HCT116 (cell line): ENCODE measurements at regions not wholly inside any gene's neighbourhood (a gene's known extent, or its start where the extent isn't known, plus 50 kb on each side); places are given as distances from the start of the nearest gene placed in this dataset.

Experiments used
- ATAC-seq: fragments of 200-7000 bp; cut with Tn5 transposase; 2 replicates; pipeline ENCODE4 v1.9.1; 2020; ENCODE audit warnings: mild to moderate bottlenecking, moderate library complexity
- BruUV-seq: library from RNA; stranded (reverse); fragments of 400-500 nt; replicated peaks from 2 replicates; lab custom pipeline; 2021; lab: Mats Ljungman, UMichigan
- CTCF ChIA-PET: fragments of 300-600 bp; sonication (Branson Sonifier 250); formaldehyde crosslinking; loops from one replicate; lab custom pipeline; 2021; ENCODE audit warnings: antibody characterized with exemption; lab: Charles Lee
- POLR2A ChIA-PET: fragments of 300-600, 350-600 bp; sonication (Branson Sonifier 250); formaldehyde crosslinking; loops from one replicate; lab custom pipeline; 2021; ENCODE audit warnings: antibody characterized with exemption; lab: Charles Lee
- RAD21 ChIA-PET, 2 experiments: fragments of 300-600 bp; sonication (Branson Sonifier 250); formaldehyde crosslinking; loops; one replicate each; lab custom pipeline; 2023; ENCODE audit warnings: low total read pairs in 2 of 2; ENCODE audit not compliant: uncharacterized antibody in 2 of 2, unreplicated experiment in 2 of 2, low non-redundant PET in 1 of 2; lab: Charles Lee
- DNase-seq: peaks from one replicate; pipeline ENCODE4 v3.0.0-alpha.2; 2010; ENCODE audit warnings: low read depth, low spot score
- H2AFZ ChIP-seq: fragments of 200-600 bp; shearing (Covaris generic), sonication (generic); 2 replicates; pipeline ENCODE4 v1.6.1; 2017; ENCODE audit warnings: low read depth, mixed run types, mixed read lengths, antibody characterized with exemption, low read length; ENCODE audit not compliant: poor library complexity, severe bottlenecking
- H3K27ac ChIP-seq: 2 replicates; pipeline ENCODE4 v1.5.1; 2012; ENCODE audit warnings: low read depth, low read length
- H3K27me3 ChIP-seq: fragments of 200-600 bp; sonication (generic); 2 replicates; pipeline ENCODE4 v1.6.1; 2016; ENCODE audit warnings: mixed run types, low read length, mixed read lengths; ENCODE audit not compliant: insufficient read depth
- H3K36me3 ChIP-seq, 2 experiments: fragments of 200-500 bp in 1 of 2; fragments of 200-600 bp in 1 of 2; sonication (Bioruptor generic) in 1 of 2; sonication (generic) in 1 of 2; 2 replicates each; pipeline versions ENCODE4 v1.5.1 to v1.6.1; 2014 to 2016; ENCODE audit warnings: low read length in 2 of 2, inconsistent platforms in 1 of 2, mixed read lengths in 1 of 2, mixed run types in 1 of 2; ENCODE audit not compliant: insufficient read depth in 2 of 2, control insufficient read depth in 1 of 2
- H3K4me1 ChIP-seq, 2 experiments: fragments of 200-600 bp in 1 of 2; sonication (generic) in 1 of 2; 2 replicates each; pipeline versions ENCODE4 v1.5.1 to v1.6.1; 2012 to 2017; ENCODE audit warnings: low read length in 2 of 2, inconsistent platforms in 1 of 2, mild to moderate bottlenecking in 1 of 2, mixed read lengths in 1 of 2, mixed run types in 1 of 2, moderate library complexity in 1 of 2; ENCODE audit not compliant: insufficient read depth in 2 of 2, control insufficient read depth in 1 of 2
- H3K4me2 ChIP-seq: fragments of 200-600 bp; sonication (generic); 2 replicates; pipeline ENCODE4 v1.6.1; 2017; ENCODE audit warnings: mixed run types, low read length, mixed read lengths
- H3K4me3 ChIP-seq, 2 experiments: fragments of 200-600 bp in 1 of 2; sonication (generic) in 1 of 2; replicated peaks in 1 of 2; 2 replicates each; pipeline ENCODE4 v1.5.1; 2011 to 2016; ENCODE audit warnings: low read length in 2 of 2, control low read depth in 1 of 2, low read depth in 1 of 2, mild to moderate bottlenecking in 1 of 2, mixed read lengths in 1 of 2, mixed run types in 1 of 2
- H3K79me2 ChIP-seq: fragments of 200-600 bp; sonication (generic); 2 replicates; pipeline ENCODE4 v1.6.1; 2017; ENCODE audit warnings: mild to moderate bottlenecking, mixed run types, low read length, moderate library complexity, mixed read lengths; ENCODE audit not compliant: insufficient read depth
- H3K9ac ChIP-seq: fragments of 200-600 bp; sonication (generic); 2 replicates; pipeline ENCODE4 v1.6.1; 2016; ENCODE audit warnings: low read length, mixed read lengths
- H3K9me2 ChIP-seq: fragments of 200-600 bp; sonication (generic), shearing (Covaris generic); 2 replicates; pipeline ENCODE4 v1.6.1; 2017; ENCODE audit warnings: mixed run types, mild to moderate bottlenecking, moderate library complexity; ENCODE audit not compliant: insufficient read depth
- H3K9me3 ChIP-seq, 2 experiments: fragments of 200-500 bp in 1 of 2; fragments of 200-600 bp in 1 of 2; sonication (Bioruptor generic) in 1 of 2; sonication (generic) in 1 of 2; 2 replicates each; pipeline ENCODE4 v1.6.1; 2014 to 2017; ENCODE audit warnings: low read length in 2 of 2, mixed read lengths in 2 of 2, inconsistent platforms in 1 of 2, low read depth in 1 of 2, mild to moderate bottlenecking in 1 of 2, mixed run types in 1 of 2, moderate library complexity in 1 of 2; ENCODE audit not compliant: control insufficient read depth in 1 of 2, insufficient read depth in 1 of 2
- H4K20me1 ChIP-seq: fragments of 200-600 bp; sonication (generic), shearing (Covaris generic); 2 replicates; pipeline ENCODE4 v1.6.1; 2017; ENCODE audit warnings: mixed run types, mild to moderate bottlenecking, moderate library complexity; ENCODE audit not compliant: insufficient read depth
- CBX3 ChIP-seq: IDR thresholded peaks from 2 replicates; pipeline ENCODE4 v1.6.1; 2012; ENCODE audit warnings: low read depth
- EGR1 ChIP-seq: IDR thresholded peaks from 2 replicates; pipeline ENCODE4 v1.6.1; 2012; ENCODE audit warnings: low read depth
- ELF1 ChIP-seq: IDR thresholded peaks from 2 replicates; pipeline ENCODE4 v1.6.1; 2012; ENCODE audit warnings: low read depth, borderline replicate concordance
- EZH2 ChIP-seq: fragments of 200-600 bp; sonication (generic); IDR thresholded peaks from 2 replicates; pipeline ENCODE4 v1.6.1; 2017; ENCODE audit warnings: antibody characterized with exemption, mixed run types
- EZH2phosphoT487 ChIP-seq: fragments of 200-600 bp; IDR thresholded peaks from 2 replicates; pipeline ENCODE4 v1.6.1; 2018; ENCODE audit warnings: antibody characterized with exemption, borderline replicate concordance
- JUND ChIP-seq: IDR thresholded peaks from 2 replicates; pipeline ENCODE4 v1.6.1; 2012
- POLR2A ChIP-seq: IDR thresholded peaks from 2 replicates; pipeline ENCODE4 v1.7.0; 2011; ENCODE audit warnings: borderline replicate concordance; ENCODE audit not compliant: insufficient read depth, insufficient read length; ENCODE audit errors: extremely low read depth
- POLR2AphosphoS5 ChIP-seq: IDR thresholded peaks from 2 replicates; pipeline ENCODE4 v1.6.1; 2011; ENCODE audit warnings: mild to moderate bottlenecking, low read depth, low read length, moderate library complexity
- RAD21 ChIP-seq: IDR thresholded peaks from 2 replicates; pipeline ENCODE4 v1.6.1; 2012; ENCODE audit warnings: low read depth, mild to moderate bottlenecking
- SIN3A ChIP-seq: IDR thresholded peaks from 2 replicates; pipeline ENCODE4 v1.6.1; 2012; ENCODE audit warnings: low read depth
- SP1 ChIP-seq: IDR thresholded peaks from 2 replicates; pipeline ENCODE4 v1.6.1; 2012; ENCODE audit warnings: low read depth
- SRF ChIP-seq: IDR thresholded peaks from 2 replicates; pipeline ENCODE4 v1.6.1; 2012; ENCODE audit warnings: low read depth
- TCF7L2 ChIP-seq: IDR thresholded peaks from 2 replicates; pipeline ENCODE4 v1.7.0; 2011; ENCODE audit warnings: borderline replicate concordance, inconsistent platforms; ENCODE audit not compliant: insufficient read depth, insufficient read length; ENCODE audit errors: extremely low read depth
- YY1 ChIP-seq: IDR thresholded peaks from 2 replicates; pipeline ENCODE4 v1.6.1; 2011; ENCODE audit warnings: low read length, low read depth, moderate library complexity, mild to moderate bottlenecking; ENCODE audit not compliant: insufficient replicate concordance; ENCODE audit errors: extremely low read depth
- ZFX ChIP-seq: fragments of 450-650 bp; IDR thresholded peaks from 2 replicates; pipeline ENCODE4 v1.6.1; 2017
- ZNF274 ChIP-seq: fragments of 200-500 bp; sonication (Bioruptor generic); IDR thresholded peaks from 2 replicates; pipeline ENCODE4 v1.6.1; 2014; ENCODE audit warnings: mild to moderate bottlenecking, low read depth, low read length, inconsistent platforms
- intact Hi-C: fragments of 100-400 bp; cut with micrococcal nuclease; formaldehyde crosslinking; loops from 2 replicates; pipeline ENCODE4 v1.10.0; 2022
- TF ChIP-seq, protein P1 (sequence below): IDR thresholded peaks from 2 replicates; pipeline ENCODE4 v1.6.1; 2012
- TF ChIP-seq, protein P2 (sequence below): IDR thresholded peaks from 2 replicates; pipeline ENCODE4 v1.6.1; 2012; ENCODE audit warnings: low read depth
- TF ChIP-seq, protein P3 (sequence below): IDR thresholded peaks from 2 replicates; pipeline ENCODE4 v1.6.1; 2011; ENCODE audit warnings: mild to moderate bottlenecking, low read length, moderate library complexity; ENCODE audit not compliant: insufficient replicate concordance; ENCODE audit errors: extremely low read depth
- TF ChIP-seq, protein P4 (sequence below): IDR thresholded peaks from 2 replicates; pipeline ENCODE4 v1.6.1; 2012

DNA sequence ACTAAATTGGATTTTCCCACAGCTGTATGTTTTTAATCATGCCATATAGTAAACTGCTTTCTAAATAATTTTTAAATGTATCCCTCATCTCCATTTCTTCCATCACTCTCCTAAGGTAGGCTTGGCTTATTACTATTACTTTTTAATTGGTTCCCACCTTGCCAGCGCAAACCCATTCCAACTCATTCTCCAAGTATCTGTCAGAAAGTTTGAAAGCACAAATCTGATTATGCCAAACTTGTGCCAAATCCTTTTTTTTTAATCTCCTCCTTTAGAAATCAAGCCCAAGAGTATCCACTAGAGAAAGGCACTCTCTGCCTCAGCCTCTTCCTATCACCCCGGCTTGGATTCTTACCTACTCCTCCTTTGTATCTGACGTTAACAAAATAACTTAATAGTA is 784.5 kb downstream of the TBL1XR1 start (continued):
- TF ChIP-seq, protein P1, sequence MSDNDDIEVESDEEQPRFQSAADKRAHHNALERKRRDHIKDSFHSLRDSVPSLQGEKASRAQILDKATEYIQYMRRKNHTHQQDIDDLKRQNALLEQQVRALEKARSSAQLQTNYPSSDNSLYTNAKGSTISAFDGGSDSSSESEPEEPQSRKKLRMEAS = no peak
- no peak for TF ChIP-seq EGR1
- TF ChIP-seq POLR2AphosphoS5 = no peak
- no peak for TF ChIP-seq YY1
- TF ChIP-seq, all 23 proteins: peak for 0

DNA sequence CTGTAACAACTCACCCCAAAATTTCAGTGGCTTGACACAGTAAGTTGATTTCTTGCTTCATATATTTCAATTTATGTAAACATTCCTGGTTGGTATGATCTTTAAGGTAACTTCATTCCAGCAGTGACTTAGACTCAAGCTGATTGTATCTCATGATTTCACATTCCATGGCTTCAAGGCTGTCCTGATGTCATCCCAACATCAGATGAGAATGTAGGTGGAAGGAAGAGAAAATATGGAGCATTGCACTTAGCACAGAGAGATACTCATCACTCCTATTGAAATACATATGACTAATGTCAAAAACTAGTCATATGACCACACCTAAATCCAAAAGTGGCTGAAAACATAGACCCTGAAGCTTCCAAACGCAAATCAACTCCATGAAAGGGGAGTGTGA is 793.8 kb downstream of the TBL1XR1 start:
- BruUV-seq = no TSS peak
- CTCF ChIA-PET = no interaction called here
- H3K4me3 ChIP-seq = no peak overlapping the region
- TF ChIP-seq POLR2A (no peak), YY1 (no peak), ZFX (no peak), EZH2 (no peak), RAD21 (no peak), TCF7L2 (no peak), ELF1 (no peak), ZNF274 (no peak), SRF (no peak), CBX3 (no peak), SP1 (no peak), POLR2AphosphoS5 (no peak), SIN3A (no peak), EZH2phosphoT487 (no peak), JUND (no peak), EGR1 (no peak)
- TF ChIP-seq, protein P2, sequence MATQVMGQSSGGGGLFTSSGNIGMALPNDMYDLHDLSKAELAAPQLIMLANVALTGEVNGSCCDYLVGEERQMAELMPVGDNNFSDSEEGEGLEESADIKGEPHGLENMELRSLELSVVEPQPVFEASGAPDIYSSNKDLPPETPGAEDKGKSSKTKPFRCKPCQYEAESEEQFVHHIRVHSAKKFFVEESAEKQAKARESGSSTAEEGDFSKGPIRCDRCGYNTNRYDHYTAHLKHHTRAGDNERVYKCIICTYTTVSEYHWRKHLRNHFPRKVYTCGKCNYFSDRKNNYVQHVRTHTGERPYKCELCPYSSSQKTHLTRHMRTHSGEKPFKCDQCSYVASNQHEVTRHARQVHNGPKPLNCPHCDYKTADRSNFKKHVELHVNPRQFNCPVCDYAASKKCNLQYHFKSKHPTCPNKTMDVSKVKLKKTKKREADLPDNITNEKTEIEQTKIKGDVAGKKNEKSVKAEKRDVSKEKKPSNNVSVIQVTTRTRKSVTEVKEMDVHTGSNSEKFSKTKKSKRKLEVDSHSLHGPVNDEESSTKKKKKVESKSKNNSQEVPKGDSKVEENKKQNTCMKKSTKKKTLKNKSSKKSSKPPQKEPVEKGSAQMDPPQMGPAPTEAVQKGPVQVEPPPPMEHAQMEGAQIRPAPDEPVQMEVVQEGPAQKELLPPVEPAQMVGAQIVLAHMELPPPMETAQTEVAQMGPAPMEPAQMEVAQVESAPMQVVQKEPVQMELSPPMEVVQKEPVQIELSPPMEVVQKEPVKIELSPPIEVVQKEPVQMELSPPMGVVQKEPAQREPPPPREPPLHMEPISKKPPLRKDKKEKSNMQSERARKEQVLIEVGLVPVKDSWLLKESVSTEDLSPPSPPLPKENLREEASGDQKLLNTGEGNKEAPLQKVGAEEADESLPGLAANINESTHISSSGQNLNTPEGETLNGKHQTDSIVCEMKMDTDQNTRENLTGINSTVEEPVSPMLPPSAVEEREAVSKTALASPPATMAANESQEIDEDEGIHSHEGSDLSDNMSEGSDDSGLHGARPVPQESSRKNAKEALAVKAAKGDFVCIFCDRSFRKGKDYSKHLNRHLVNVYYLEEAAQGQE = no peak
- TF ChIP-seq, protein P1 = no peak
- TF ChIP-seq, protein P3, sequence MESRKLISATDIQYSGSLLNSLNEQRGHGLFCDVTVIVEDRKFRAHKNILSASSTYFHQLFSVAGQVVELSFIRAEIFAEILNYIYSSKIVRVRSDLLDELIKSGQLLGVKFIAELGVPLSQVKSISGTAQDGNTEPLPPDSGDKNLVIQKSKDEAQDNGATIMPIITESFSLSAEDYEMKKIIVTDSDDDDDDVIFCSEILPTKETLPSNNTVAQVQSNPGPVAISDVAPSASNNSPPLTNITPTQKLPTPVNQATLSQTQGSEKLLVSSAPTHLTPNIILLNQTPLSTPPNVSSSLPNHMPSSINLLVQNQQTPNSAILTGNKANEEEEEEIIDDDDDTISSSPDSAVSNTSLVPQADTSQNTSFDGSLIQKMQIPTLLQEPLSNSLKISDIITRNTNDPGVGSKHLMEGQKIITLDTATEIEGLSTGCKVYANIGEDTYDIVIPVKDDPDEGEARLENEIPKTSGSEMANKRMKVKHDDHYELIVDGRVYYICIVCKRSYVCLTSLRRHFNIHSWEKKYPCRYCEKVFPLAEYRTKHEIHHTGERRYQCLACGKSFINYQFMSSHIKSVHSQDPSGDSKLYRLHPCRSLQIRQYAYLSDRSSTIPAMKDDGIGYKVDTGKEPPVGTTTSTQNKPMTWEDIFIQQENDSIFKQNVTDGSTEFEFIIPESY = no peak
- TF ChIP-seq, protein P4, sequence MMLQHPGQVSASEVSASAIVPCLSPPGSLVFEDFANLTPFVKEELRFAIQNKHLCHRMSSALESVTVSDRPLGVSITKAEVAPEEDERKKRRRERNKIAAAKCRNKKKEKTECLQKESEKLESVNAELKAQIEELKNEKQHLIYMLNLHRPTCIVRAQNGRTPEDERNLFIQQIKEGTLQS = no peak
- no peaks in the 10 kb centered on the region for H3K9me3 ChIP-seq
- no peak overlapping the region for H3K4me2 ChIP-seq
- no peak overlapping the region for H3K27ac ChIP-seq
- no peak for ATAC-seq
- no peaks in the 10 kb centered on the region for H3K27me3 ChIP-seq
- POLR2A ChIA-PET = no interaction called here
- DNase-seq = no peak
- RAD21 ChIA-PET = no interaction called here
- no peaks in the 10 kb centered on the region for H4K20me1 ChIP-seq
- H3K36me3 ChIP-seq = no peaks in the 10 kb centered on the region
- intact Hi-C loops = no loop called here
- no peak overlapping the region for H2AFZ ChIP-seq
- no peaks in the 10 kb centered on the region for H3K9me2 ChIP-seq
- no peaks in the 10 kb centered on the region for H3K79me2 ChIP-seq
- H3K4me1 ChIP-seq = no peaks in the 10 kb centered on the region
- H3K9ac ChIP-seq = no peak overlapping the region
